Type B pancreatic cell (in vitro differentiated cells): ENCODE measurements at regions not wholly inside any gene's neighbourhood (a gene's known extent, or its start where the extent isn't known, plus 50 kb on each side); places are given as distances from the start of the nearest gene placed in this dataset.
A peak's percentile ranks its signal among the peaks of the same experiment; 100 is the strongest.
"Not testable (repeated sequence)": the region's sequence is repeated elsewhere in the genome, so short reads cannot be mapped to it uniquely, and the experiment has no call there.

Experiments used
- DNase-seq: peaks from one replicate; pipeline ENCODE4 v3.0.0; 2021; ENCODE audit warnings: mixed read lengths; ENCODE audit not compliant: unreplicated experiment; ENCODE audit errors: extremely low spot score
- H3K27ac Mint-ChIP-seq: 2 replicates; pipeline ENCODE4 v1.8.0; 2021; ENCODE audit warnings: mild to moderate bottlenecking, mixed read lengths
- H3K27me3 Mint-ChIP-seq: 2 replicates; pipeline ENCODE4 v1.8.0; 2021; ENCODE audit warnings: mixed read lengths
- H3K36me3 Mint-ChIP-seq: 2 replicates; pipeline ENCODE4 v1.8.0; 2021; ENCODE audit warnings: mixed read lengths
- H3K4me1 Mint-ChIP-seq: one replicate; pipeline ENCODE4 v1.8.0; 2021; ENCODE audit warnings: mixed read lengths; ENCODE audit not compliant: unreplicated experiment
- H3K4me3 Mint-ChIP-seq: 2 replicates; pipeline ENCODE4 v1.8.0; 2021; ENCODE audit warnings: mild to moderate bottlenecking, mixed read lengths
- H3K9me3 Mint-ChIP-seq: 2 replicates; pipeline ENCODE4 v1.8.0; 2021; ENCODE audit warnings: mixed read lengths
- TF ChIP-seq, protein P1 (sequence below): fragments of 200-600 bp; sonication (generic); conservative IDR thresholded peaks from 2 replicates; pipeline ENCODE4 v1.5.0; 2021; ENCODE audit warnings: antibody characterized with exemption, mild to moderate bottlenecking

DNA sequence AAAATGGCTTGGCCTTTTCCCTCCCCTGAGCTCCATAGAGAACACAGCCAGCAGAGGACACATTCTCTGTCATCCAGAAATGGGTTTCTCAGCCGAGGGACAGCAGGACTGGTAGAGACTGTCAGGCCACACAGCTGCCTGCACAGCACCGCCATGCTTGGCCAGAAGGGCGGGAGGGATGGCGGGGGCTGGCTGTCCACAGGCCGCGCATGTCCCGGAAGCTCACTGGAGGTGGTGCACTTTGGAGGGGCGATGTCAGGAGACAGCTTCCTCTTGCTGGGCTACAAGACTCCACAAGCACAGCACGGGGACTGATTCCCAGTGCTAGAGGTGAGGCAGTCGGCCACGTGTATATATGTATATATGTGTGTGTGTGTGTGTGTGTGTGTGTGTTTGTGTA, 125.3 kb downstream of the GOLGA6L4 start:
- not testable (repeated sequence) for H3K4me3 Mint-ChIP-seq, H3K27ac Mint-ChIP-seq, H3K36me3 Mint-ChIP-seq, H3K27me3 Mint-ChIP-seq, DNase-seq, H3K4me1 Mint-ChIP-seq, H3K9me3 Mint-ChIP-seq

DNA sequence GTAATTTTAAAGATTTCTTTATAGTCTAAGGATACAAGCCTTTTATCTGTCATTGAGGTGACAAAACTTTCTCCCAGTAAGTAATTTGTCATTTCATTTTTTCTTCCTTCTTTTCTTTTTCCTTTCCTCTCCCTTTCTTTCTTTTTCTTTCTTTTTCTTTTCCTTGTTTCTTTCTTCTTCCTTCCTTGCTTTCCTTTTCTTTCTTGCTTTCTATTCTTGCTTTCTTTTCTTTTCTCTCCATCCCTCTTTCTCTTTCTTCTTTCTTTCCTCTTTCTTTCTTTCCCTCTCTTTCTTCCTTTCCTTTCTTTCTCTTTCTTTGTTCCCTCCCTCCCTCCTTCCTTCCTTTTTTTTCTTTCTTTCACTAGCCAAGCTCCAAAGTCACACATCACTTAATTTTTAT, 148.8 kb downstream of the GOLGA6L4 start:
- H3K4me3 Mint-ChIP-seq, DNase-seq, H3K4me1 Mint-ChIP-seq, H3K9me3 Mint-ChIP-seq, H3K36me3 Mint-ChIP-seq, H3K27ac Mint-ChIP-seq: not testable (repeated sequence)
- peaks cover 12% of the 10 kb centered on the region for H3K27me3 Mint-ChIP-seq

DNA sequence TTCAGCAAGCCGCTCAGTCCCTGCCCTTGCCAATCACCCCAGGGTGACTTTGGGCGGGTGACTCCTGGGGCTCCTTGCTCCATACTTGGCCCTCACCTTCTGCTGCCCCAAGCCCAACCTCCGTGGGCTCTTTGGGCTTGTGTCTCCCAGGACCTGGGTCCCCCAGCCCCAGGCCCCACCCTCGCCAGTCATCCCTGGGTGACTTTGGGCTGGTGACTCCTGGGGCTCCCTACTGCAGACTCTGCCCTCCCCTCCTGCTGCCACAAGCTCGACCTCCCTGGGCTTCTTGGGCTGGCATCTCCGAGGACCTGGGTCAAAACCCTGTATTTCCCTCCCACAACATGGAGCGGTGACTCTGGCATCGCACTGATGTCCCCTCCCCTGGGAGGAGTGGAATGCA, 151.5 kb downstream of the GOLGA6L4 start:
- Mint-ChIP-seq H3K27ac (peak overlapping the region; percentile 74), H3K4me1 (peaks cover 6% of the 10 kb centered on the region)
- no peak for DNase-seq

DNA sequence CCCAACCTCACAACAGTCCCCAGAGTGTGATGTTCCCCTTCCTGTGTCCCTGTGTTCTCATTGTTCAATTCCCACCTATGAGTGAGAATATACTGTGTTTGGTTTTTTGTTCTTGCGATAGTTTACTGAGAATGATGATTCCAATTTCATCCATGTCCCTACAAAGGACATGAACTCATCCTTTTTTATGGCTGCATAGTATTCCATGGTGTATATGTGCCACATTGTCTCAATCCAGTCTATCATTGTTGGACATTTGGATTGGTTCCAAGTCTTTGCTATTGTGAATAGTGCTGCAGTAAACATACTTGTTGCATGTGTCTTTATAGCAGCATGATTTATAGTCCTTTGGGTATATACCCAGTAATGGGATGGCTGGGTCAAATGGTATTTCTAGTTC, 152.6 kb downstream of the GOLGA6L4 start:
- not testable (repeated sequence) for H3K36me3 Mint-ChIP-seq, H3K9me3 Mint-ChIP-seq, H3K27ac Mint-ChIP-seq, H3K4me1 Mint-ChIP-seq, DNase-seq, H3K4me3 Mint-ChIP-seq
- peaks cover 20% of the 10 kb centered on the region for H3K27me3 Mint-ChIP-seq

More for the DNA sequence above, 151.5 kb downstream of the GOLGA6L4 start:
- TF ChIP-seq, protein P1, sequence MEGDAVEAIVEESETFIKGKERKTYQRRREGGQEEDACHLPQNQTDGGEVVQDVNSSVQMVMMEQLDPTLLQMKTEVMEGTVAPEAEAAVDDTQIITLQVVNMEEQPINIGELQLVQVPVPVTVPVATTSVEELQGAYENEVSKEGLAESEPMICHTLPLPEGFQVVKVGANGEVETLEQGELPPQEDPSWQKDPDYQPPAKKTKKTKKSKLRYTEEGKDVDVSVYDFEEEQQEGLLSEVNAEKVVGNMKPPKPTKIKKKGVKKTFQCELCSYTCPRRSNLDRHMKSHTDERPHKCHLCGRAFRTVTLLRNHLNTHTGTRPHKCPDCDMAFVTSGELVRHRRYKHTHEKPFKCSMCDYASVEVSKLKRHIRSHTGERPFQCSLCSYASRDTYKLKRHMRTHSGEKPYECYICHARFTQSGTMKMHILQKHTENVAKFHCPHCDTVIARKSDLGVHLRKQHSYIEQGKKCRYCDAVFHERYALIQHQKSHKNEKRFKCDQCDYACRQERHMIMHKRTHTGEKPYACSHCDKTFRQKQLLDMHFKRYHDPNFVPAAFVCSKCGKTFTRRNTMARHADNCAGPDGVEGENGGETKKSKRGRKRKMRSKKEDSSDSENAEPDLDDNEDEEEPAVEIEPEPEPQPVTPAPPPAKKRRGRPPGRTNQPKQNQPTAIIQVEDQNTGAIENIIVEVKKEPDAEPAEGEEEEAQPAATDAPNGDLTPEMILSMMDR, result no peak
- no peaks in the 10 kb centered on the region for H3K9me3 Mint-ChIP-seq
- H3K36me3 Mint-ChIP-seq, result no peaks in the 10 kb centered on the region
- no peak overlapping the region for H3K4me3 Mint-ChIP-seq
- peaks cover 20% of the 10 kb centered on the region for H3K27me3 Mint-ChIP-seq

DNA sequence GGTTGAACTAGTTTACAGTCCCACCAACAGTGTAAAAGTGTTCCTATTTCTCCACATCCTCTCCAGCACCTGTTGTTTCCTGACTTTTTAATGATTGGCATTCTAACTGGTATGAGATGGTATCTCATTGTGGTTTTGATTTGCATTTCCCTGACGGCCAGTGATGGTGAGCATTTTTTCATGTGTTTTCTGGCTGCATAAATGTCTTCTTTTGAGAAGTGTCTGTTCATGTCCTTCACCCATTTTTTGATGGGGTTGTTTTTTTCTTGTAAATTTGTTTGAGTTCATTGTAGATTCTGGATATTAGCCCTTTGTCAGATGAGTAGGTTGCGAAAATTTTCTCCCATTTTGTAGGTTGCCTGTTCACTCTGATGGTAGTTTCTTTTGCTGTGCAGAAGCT, 153.1 kb downstream of the GOLGA6L4 start:
- not testable (repeated sequence) for DNase-seq, H3K27ac Mint-ChIP-seq, H3K4me1 Mint-ChIP-seq, H3K9me3 Mint-ChIP-seq, H3K36me3 Mint-ChIP-seq, H3K4me3 Mint-ChIP-seq
- peaks cover 21% of the 10 kb centered on the region for H3K27me3 Mint-ChIP-seq

DNA sequence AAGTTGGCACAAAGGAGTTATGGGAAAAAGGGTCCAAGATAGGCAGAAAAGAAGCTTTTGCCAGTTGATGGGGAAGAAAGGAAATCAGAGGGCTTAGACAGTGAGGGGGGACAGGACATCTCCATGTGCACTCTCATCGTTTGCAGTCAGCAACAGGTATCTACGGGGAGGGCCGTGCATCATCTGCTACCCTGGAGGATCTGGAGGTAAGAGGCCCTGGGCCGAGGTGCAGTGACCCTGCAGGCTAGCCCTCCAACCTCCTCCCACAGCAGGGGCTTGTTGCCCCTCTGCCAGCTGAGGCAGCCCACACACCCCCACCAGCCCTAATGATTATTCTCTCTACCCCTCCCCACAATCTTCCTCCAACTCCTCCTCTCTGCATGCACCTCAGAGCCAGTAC, 154.8 kb downstream of the GOLGA6L4 start:
- H3K36me3 Mint-ChIP-seq, H3K4me3 Mint-ChIP-seq, H3K27ac Mint-ChIP-seq, DNase-seq, H3K9me3 Mint-ChIP-seq, H3K4me1 Mint-ChIP-seq: not testable (repeated sequence)
- H3K27me3 Mint-ChIP-seq, result peaks cover 16% of the 10 kb centered on the region

DNA sequence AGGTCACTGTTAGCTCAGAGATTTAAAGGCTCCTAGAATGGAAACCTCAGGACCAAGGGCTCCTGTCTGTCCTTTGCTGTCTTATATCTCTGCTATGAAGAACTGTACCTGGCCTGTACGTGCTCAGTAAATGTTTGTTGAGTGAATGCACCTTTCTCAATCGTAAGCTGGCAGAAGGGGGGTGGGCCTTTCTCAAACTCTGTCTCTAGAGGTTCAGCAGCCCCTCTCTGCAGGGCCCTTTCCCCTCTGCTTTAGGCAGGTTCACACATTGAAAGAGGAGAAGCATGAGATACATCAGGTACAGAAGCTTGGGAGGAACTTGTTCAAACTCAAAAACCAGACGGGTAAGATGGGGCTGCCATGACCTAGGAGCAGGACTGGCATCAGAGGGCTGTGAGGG, 155.6 kb downstream of the GOLGA6L4 start:
- no peaks in the 10 kb centered on the region for H3K9me3 Mint-ChIP-seq
- H3K4me1 Mint-ChIP-seq, result peaks cover 6% of the 10 kb centered on the region
- H3K27ac Mint-ChIP-seq, result no peak overlapping the region
- DNase-seq, result no peak
- no peak overlapping the region for H3K4me3 Mint-ChIP-seq
- peaks cover 16% of the 10 kb centered on the region for H3K27me3 Mint-ChIP-seq
- TF ChIP-seq, protein P1, result no peak
- H3K36me3 Mint-ChIP-seq, result no peaks in the 10 kb centered on the region

DNA sequence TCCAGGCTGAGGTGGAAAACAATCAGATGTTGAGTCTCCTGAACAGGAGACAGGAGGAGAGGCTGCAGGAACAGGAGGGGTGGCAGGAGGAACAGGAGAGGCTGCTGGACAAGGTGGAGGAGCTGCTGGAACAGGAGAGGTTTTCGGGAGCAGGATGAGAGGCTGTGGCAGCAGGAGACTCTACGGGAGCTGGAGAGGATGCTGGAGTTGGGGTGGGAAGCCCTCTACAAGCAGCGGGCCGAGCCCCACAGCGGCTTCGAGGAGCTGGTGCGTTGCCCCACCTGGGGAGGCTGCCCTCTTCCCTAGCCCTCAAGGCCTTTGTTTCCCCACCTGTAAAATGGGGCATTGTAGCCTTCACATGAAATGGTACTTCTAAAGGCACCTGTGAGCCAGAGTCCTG, 156.4 kb downstream of the GOLGA6L4 start:
- H3K36me3 Mint-ChIP-seq, H3K4me3 Mint-ChIP-seq, H3K27ac Mint-ChIP-seq, H3K4me1 Mint-ChIP-seq, H3K9me3 Mint-ChIP-seq, DNase-seq: not testable (repeated sequence)
- peaks cover 16% of the 10 kb centered on the region for H3K27me3 Mint-ChIP-seq

DNA sequence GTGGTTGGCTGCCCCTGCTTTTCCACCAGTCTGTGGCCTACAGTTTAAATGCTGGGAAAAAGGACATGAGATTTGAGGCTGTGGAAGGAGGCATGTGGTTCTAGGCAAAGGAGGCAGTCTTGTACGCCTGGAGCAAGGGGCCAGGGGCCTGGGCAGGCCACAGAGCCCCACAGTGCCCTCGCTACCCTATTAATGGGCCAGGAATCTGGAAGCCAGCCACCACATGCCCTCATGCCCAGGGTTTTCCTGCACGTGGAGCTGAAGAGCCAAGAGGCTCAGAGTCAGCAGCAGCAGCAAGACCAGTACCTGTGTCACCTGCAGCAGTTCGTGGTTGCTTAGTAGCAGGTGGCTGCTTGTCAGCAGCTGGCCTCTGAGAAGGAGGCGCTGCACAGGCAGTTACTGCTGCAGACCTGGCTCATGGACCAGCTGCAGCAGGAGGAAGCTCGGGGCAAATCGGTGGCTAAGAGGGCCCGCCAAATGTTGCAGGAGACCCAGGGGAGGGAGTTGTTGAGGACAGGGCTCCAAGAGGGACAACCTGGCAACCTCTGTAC, 157.9 kb downstream of the GOLGA6L4 start:
- H3K4me1 Mint-ChIP-seq, H3K9me3 Mint-ChIP-seq, H3K4me3 Mint-ChIP-seq, H3K36me3 Mint-ChIP-seq, H3K27ac Mint-ChIP-seq, DNase-seq: not testable (repeated sequence)
- peaks cover 20% of the 10 kb centered on the region for H3K27me3 Mint-ChIP-seq

DNA sequence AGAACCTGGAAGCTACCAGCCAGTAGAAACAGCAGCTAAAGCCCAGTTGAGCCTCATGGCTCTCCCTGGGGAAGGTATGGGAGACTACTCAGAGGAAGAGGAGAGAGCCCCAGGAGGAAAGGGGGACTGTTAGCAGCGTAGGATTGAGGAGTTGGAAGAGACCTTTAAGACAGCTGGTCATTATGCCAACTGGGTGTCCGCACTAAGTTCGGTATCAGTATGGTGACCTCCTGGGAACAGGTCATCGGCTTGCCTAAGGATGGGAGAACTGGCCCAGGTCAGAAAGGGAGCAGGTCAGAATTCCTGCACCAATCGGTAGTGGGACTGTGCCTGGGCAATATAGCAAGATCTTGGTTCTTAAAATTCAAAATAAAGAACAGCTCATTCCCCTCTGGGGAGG, 158.4 kb downstream of the GOLGA6L4 start:
- H3K36me3 Mint-ChIP-seq, H3K27ac Mint-ChIP-seq, H3K4me3 Mint-ChIP-seq, DNase-seq, H3K4me1 Mint-ChIP-seq, H3K9me3 Mint-ChIP-seq: not testable (repeated sequence)
- H3K27me3 Mint-ChIP-seq, result peaks cover 20% of the 10 kb centered on the region

DNA sequence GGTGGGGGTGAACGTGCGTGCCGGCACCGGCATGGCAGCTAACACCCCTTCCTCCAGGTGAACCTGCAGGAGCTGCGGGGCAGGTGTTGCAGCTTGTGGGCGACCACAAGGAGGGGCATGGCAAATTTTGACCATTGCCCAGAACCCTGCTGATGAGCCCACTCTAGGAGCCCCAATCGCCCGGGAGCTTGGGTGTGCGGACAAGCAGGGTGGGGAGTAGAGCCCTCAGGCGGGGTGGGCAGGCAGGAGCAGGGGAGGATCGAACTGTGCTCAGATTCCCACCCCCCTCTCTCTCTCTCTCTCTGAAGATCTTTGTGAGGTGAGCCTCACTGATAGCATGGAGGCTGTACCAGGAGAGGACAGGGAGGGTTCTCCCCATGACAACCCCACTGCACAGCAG, 159.8 kb downstream of the GOLGA6L4 start:
- not testable (repeated sequence) for H3K36me3 Mint-ChIP-seq, H3K4me1 Mint-ChIP-seq, H3K4me3 Mint-ChIP-seq, H3K27ac Mint-ChIP-seq, H3K9me3 Mint-ChIP-seq, DNase-seq
- H3K27me3 Mint-ChIP-seq, result peaks cover 18% of the 10 kb centered on the region

DNA sequence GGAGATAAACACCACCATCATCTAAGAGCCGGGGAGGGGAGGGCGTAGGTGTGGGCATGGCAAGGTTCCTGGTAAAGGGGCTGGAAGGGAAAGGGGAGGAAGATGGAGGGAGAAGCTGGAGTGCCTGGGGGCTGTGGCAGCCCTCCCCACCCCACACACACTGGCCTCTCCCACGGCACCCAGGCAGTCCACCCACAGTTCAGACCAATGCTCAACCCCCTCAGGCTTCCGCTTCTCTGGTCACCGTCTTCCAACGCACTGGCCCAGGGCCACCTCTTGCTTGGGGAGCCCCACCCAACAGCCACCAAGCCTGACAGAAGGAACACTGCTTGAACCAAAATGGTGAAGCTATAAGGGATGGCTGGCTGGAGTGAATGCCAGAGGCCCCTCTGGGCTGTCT, 160.3 kb downstream of the GOLGA6L4 start:
- not testable (repeated sequence) for H3K4me3 Mint-ChIP-seq, H3K36me3 Mint-ChIP-seq, H3K4me1 Mint-ChIP-seq, H3K27ac Mint-ChIP-seq, DNase-seq, H3K9me3 Mint-ChIP-seq
- H3K27me3 Mint-ChIP-seq, result peaks cover 15% of the 10 kb centered on the region

DNA sequence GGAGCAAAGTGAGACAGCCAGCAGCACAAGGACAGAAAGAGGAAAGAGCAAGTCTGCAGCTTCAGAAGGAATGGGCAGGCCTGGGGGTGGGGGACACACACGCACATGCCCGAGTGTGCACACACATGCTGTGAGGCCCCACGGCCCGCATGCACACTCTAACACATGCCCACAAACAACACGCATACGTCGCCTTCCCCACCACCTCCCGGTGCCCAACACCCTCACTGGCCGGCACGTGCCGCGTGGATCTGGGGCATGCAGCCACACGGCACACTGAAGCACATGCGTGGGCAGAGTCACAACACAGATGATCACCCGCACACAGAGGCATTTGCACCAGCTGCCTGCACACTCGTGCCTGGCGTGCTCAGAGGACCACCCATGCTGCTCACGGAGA, 161.5 kb downstream of the GOLGA6L4 start:
- H3K9me3 Mint-ChIP-seq, H3K4me1 Mint-ChIP-seq, H3K4me3 Mint-ChIP-seq, DNase-seq, H3K36me3 Mint-ChIP-seq, H3K27ac Mint-ChIP-seq: not testable (repeated sequence)
- peaks cover 10% of the 10 kb centered on the region for H3K27me3 Mint-ChIP-seq
